Choroid plexus epithelial cell (primary cell): ENCODE measurements at regions not wholly inside any gene's neighbourhood (a gene's known extent, or its start where the extent isn't known, plus 50 kb on each side); places are given as distances from the start of the nearest gene placed in this dataset.

Experiments used
- DNase-seq: peaks from one replicate; pipeline ENCODE4 v3.0.0-alpha.2; 2010; ENCODE audit warnings: low read depth
- H3K4me3 ChIP-seq: 2 replicates; pipeline ENCODE4 v1.5.1; 2011; ENCODE audit warnings: low read depth, mild to moderate bottlenecking, control low read depth, low read length, moderate library complexity
- CTCF ChIP-seq: conservative IDR thresholded peaks from 2 replicates; pipeline ENCODE4 v1.5.1; 2011; ENCODE audit warnings: low read depth, mild to moderate bottlenecking, control low read depth, inconsistent platforms, low read length, moderate library complexity

- TF ChIP-seq CTCF, result no peak
- no peak for DNase-seq
- H3K4me3 ChIP-seq, result no peak overlapping the region
Measured at GRCh38 chr3:3340526-3340925, 161.0 kb upstream of the CRBN start.

GRCh38 chr3:3335903-3336302 lies 156.4 kb upstream of the CRBN start:
- H3K4me3 ChIP-seq, result no peak overlapping the region
- no peak for DNase-seq
- TF ChIP-seq CTCF, result no peak

GRCh38 chr3:3334491-3334890 lies 155.0 kb upstream of the CRBN start:
- DNase-seq, result no peak
- TF ChIP-seq CTCF, result no peak
- H3K4me3 ChIP-seq, result no peak overlapping the region

GRCh38 chr3:3333571-3333970 lies 154.1 kb upstream of the CRBN start:
- TF ChIP-seq CTCF, result no peak
- DNase-seq, result no peak
- no peak overlapping the region for H3K4me3 ChIP-seq

GRCh38 chr3:3316521-3316920 lies 137.0 kb upstream of the CRBN start:
- TF ChIP-seq CTCF, result no peak
- DNase-seq, result no peak
- H3K4me3 ChIP-seq, result no peak overlapping the region

GRCh38 chr3:3315846-3316245 lies 136.4 kb upstream of the CRBN start:
- no peak for TF ChIP-seq CTCF
- DNase-seq, result no peak
- no peak overlapping the region for H3K4me3 ChIP-seq

GRCh38 chr3:3309887-3310286 lies 130.4 kb upstream of the CRBN start:
- TF ChIP-seq CTCF, result no peak
- DNase-seq, result no peak
- no peak overlapping the region for H3K4me3 ChIP-seq
